Fibroblast of pulmonary artery (primary cell): ENCODE measurements at regions not wholly inside any gene's neighbourhood (a gene's known extent, or its start where the extent isn't known, plus 50 kb on each side); places are given as distances from the start of the nearest gene placed in this dataset.

ENCODE experiments used
- DNase-seq: peaks from one replicate; pipeline ENCODE4 v3.0.0-alpha.2; 2010; ENCODE audit warnings: low read depth
- H3K4me3 ChIP-seq: replicated peaks from 2 replicates; pipeline ENCODE4 v1.5.1; 2011; ENCODE audit warnings: low read depth, mild to moderate bottlenecking, control low read depth, low read length, moderate library complexity
- CTCF ChIP-seq: IDR thresholded peaks from 2 replicates; pipeline ENCODE4 v1.5.1; 2011; ENCODE audit warnings: mild to moderate bottlenecking, control low read depth, low read length, inconsistent platforms; ENCODE audit errors: missing control alignments

DNA sequence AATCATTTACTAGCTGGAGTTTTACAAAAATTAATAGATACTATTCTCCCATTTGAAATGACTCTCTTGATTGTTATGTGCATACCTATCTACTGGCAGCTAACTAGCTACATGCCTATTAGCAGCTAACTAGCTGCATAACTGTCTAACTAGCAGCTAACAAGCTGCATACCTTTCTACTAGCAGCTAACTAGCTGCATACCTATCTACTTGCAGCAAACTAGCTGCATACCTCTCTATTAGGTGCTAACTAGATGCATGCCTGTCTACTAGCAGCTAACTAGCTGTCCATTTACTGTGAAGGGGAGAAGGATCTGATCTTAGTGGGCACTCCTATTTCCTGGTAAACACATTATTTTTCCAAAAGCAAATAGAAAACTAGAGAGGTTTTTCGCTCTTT is 439.4 kb upstream of the PFKP start:
- no peak for DNase-seq
- H3K4me3 ChIP-seq = no peak overlapping the region
- no peak for TF ChIP-seq CTCF

DNA sequence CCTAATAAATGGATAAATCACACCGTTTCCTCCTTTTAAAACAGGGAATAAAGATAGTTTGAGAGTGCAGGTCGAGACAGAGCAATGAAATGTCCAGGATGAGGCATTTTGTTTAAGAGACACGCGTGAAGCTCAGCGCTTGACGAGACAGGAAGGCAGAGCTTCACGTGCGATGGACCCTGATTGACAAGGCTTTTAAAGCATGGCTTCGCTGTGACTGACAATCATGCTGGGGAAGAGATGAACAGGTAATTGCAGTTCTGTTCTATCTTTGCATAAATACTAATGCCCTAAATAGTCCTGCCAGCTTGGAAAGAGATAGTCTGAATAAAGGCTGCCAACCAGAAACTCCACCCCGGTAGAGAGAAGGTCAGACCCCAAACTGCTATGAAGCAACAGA is 442.3 kb upstream of the PFKP start:
- no peak for TF ChIP-seq CTCF
- no peak for DNase-seq
- no peak overlapping the region for H3K4me3 ChIP-seq

DNA sequence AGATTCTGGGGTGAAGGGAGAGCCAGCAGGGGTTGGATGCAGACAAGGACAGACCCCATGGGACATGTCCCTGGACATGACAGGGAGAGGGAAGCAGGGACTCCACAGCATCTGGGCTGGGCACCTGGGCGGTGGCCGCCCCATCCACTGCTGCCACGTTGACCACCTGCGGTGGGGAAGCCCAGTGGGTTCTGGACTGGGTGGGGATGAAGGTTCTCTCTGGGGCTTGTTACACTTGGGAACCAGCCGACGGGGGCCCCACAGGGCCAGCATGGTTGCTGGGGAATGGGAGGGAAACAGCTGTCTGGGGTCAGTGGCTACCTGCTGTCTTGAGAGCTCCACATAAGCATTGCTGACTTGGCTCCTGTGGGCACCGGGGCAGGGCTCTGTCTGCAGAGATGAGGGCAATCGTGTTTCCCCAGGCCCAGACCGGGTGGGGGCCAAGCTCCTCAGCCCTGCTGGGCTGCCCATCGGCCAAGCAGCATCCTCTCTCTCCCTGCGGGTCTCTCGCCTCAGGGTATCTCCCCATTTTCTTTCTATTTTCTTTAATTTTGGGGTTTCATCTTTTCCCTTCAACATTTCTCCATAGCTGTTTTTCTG is 443.6 kb upstream of the PFKP start:
- no peak for DNase-seq
- TF ChIP-seq CTCF = no peak
- no peak overlapping the region for H3K4me3 ChIP-seq

DNA sequence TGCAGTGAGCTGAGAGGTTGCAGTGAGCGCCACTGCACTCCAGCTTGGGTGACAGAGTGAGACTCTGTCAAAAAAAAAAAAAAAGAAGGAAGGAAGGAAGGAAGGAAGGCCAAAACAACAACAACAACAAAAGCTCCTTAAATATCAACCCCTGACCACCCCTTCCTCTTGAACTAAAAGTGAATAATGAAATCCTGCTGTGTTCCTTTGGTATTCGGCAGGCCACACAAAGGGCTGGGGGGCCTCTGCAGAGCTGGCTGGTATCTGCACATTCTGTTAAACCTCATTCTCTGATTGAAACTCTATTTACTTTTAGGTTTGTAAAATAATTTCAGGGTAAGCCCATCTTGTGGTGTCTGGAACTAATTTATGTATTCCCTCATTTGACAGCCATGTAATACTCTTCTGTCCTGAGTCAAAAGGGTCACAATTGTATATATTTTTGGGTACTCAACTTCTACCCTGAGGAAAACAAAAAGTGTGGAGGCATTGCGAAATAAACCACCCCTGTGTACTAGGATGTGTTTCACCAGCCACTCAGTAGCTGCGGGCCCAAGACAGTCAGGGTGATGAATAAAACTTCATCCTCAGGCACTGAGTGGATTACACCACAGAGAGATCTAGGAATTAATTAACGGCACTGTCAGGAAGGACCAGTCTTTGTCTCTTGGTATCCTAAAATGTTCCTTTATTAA is 446.4 kb upstream of the PFKP start:
- no peak overlapping the region for H3K4me3 ChIP-seq
- no peak for TF ChIP-seq CTCF
- DNase-seq = no peak

DNA sequence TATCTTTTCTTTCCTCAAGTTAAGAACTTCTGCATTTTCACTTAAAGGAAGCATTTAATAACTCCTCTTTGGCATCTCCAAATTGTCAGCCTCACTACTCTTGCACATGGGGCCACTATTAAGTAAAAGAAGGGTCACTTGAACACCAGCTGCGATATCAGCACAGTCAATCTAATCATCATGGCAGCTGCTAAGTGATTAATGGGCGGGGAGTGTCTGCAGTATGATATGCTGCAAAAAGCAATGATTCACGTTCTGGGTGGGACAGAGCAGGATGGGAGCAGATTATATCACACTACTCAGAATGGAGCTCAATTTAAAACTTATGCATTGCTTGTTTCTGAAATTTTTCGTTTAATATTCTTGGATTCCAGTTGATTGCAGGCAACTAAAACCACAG is 447.4 kb upstream of the PFKP start:
- H3K4me3 ChIP-seq = no peak overlapping the region
- DNase-seq = no peak
- no peak for TF ChIP-seq CTCF

DNA sequence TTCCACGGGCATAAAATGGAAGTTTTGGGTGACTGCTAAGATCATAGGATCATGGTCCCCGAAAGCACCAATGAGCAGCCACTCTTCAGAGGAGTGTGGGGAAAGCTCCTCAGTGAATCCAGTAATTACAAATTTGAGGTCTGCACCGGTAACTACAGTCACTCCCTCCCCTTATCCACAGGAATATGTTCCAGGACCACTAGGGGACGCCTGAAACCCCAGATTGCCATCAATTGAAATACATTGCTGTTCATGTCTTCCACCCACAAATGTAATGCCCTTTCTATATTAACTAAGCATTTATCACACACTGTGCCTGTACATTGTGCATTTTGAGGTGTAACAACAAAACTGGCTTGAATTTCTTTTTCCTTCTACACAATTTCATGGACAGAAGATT is 447.9 kb upstream of the PFKP start:
- no peak overlapping the region for H3K4me3 ChIP-seq
- DNase-seq = no peak
- TF ChIP-seq CTCF = no peak

- TF ChIP-seq CTCF = no peak
- no peak for DNase-seq
- no peak overlapping the region for H3K4me3 ChIP-seq
Measured at GRCh38 chr10:2618690-2619089, 448.7 kb upstream of the PFKP start.
